Hepatocyte (in vitro differentiated cells): ENCODE measurements at regions not wholly inside any gene's neighbourhood (a gene's known extent, or its start where the extent isn't known, plus 50 kb on each side); places are given as distances from the start of the nearest gene placed in this dataset.

ENCODE experiments used
- EZH2 ChIP-seq: fragments of 200-600 bp; sonication (generic); IDR thresholded peaks from 2 replicates; pipeline ENCODE4 v1.6.1; 2016; ENCODE audit warnings: antibody characterized with exemption, mild to moderate bottlenecking, borderline replicate concordance
- EZH2phosphoT487 ChIP-seq: fragments of 200-600 bp; sonication (generic); IDR thresholded peaks from one replicate; pipeline ENCODE4 v1.6.1; 2018; ENCODE audit warnings: antibody characterized with exemption, mild to moderate bottlenecking, low read depth, moderate library complexity; ENCODE audit not compliant: unreplicated experiment, severe bottlenecking
- TF ChIP-seq, protein P1 (sequence below): fragments of 200-600 bp; sonication (generic); IDR thresholded peaks from 2 replicates; pipeline ENCODE4 v1.5.1; 2016; ENCODE audit warnings: antibody characterized with exemption, mild to moderate bottlenecking; ENCODE audit not compliant: poor library complexity

DNA sequence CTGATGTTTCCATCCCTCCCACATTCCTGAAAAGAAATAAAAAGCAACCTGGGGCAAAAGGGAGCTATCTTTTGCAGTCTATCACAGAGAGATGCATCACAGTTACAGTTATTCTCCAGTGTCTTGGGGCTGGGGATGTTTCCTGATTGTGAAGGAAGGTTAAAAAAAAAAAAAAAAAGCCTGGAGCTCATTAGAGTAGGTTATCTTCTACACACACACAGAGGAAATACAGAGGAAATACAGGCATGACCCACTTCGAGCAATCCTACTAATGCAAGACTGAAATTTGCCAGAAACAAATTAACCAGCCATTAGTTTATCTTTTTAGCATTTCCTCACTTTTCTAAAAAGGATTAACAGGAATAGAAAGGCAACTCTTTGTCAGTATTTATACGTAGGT, 89.4 kb upstream of the CLMP start:
- TF ChIP-seq, protein P1, sequence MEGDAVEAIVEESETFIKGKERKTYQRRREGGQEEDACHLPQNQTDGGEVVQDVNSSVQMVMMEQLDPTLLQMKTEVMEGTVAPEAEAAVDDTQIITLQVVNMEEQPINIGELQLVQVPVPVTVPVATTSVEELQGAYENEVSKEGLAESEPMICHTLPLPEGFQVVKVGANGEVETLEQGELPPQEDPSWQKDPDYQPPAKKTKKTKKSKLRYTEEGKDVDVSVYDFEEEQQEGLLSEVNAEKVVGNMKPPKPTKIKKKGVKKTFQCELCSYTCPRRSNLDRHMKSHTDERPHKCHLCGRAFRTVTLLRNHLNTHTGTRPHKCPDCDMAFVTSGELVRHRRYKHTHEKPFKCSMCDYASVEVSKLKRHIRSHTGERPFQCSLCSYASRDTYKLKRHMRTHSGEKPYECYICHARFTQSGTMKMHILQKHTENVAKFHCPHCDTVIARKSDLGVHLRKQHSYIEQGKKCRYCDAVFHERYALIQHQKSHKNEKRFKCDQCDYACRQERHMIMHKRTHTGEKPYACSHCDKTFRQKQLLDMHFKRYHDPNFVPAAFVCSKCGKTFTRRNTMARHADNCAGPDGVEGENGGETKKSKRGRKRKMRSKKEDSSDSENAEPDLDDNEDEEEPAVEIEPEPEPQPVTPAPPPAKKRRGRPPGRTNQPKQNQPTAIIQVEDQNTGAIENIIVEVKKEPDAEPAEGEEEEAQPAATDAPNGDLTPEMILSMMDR, result no peak
- TF ChIP-seq EZH2, result no peak
- TF ChIP-seq EZH2phosphoT487, result no peak
